ENCODE measurements at regions not wholly inside any gene's neighbourhood (a gene's known extent, or its start where the extent isn't known, plus 50 kb on each side); places are given as distances from the start of the nearest gene placed in this dataset.

- H3K4me2 ChIP-seq (ENCODE audit: low read length): no peak overlapping the region
Observed at GRCh38 chr3:127351321-127351720, 63.5 kb upstream of the PRR20G start.

GRCh38 chr3:127350172-127351050 lies 62.6 kb upstream of the PRR20G start:
- H3K9me3 ChIP-seq (ENCODE audit: low read length): no peaks in the 10 kb centered on the region
- no peaks in the 10 kb centered on the region for H3K9me2 ChIP-seq (ENCODE audit: low read depth, low read length)
- no peak overlapping the region for H3K9ac ChIP-seq (ENCODE audit: low read length)
- H3K27ac ChIP-seq (ENCODE audit: low read depth, low read length, poor library complexity, severe bottlenecking): no peak overlapping the region
- H3K27me3 ChIP-seq (ENCODE audit: insufficient read depth, low read length): no peaks in the 10 kb centered on the region
- TF ChIP-seq EZH2 (IDR thresholded peaks at IDR 0.05; ENCODE audit: borderline replicate concordance, low read length): no peak
- no peak for TF ChIP-seq CTCF (IDR thresholded peaks at IDR 0.05; ENCODE audit: low read length)
- H3F3A ChIP-seq (ENCODE audit: insufficient read depth, low read length): no peaks in the 10 kb centered on the region
- no peak overlapping the region for H3K4me2 ChIP-seq (ENCODE audit: low read length)
- H3K4me3 ChIP-seq (ENCODE audit: low read depth, low read length, poor library complexity, severe bottlenecking): no peak overlapping the region
- no peaks in the 10 kb centered on the region for H3K79me2 ChIP-seq (ENCODE audit: insufficient read depth, low read length)
- H3K4me1 ChIP-seq (ENCODE audit: insufficient read depth, low read length, severe bottlenecking): no peaks in the 10 kb centered on the region
- H2AFZ ChIP-seq (ENCODE audit: low read length): no peak overlapping the region
- H4K20me1 ChIP-seq (ENCODE audit: insufficient read depth, low read length): no peaks in the 10 kb centered on the region
- no peaks in the 10 kb centered on the region for H3K36me3 ChIP-seq (ENCODE audit: insufficient read depth, low read length)

More at GRCh38 chr3:127351321-127351720, 63.5 kb upstream of the PRR20G start:
- no peaks in the 10 kb centered on the region for H3K9me3 ChIP-seq (ENCODE audit: low read length)
- no peak overlapping the region for H2AFZ ChIP-seq (ENCODE audit: low read length)
- H3K36me3 ChIP-seq (ENCODE audit: insufficient read depth, low read length): no peaks in the 10 kb centered on the region
- no peak overlapping the region for H3K27ac ChIP-seq (ENCODE audit: low read depth, low read length, poor library complexity, severe bottlenecking)
- H3K79me2 ChIP-seq (ENCODE audit: insufficient read depth, low read length): no peaks in the 10 kb centered on the region
- TF ChIP-seq CTCF (IDR thresholded peaks at IDR 0.05; ENCODE audit: low read length) (no peak), EZH2 (IDR thresholded peaks at IDR 0.05; ENCODE audit: borderline replicate concordance, low read length) (no peak)
- H3K4me3 ChIP-seq (ENCODE audit: low read depth, low read length, poor library complexity, severe bottlenecking): no peak overlapping the region
- H4K20me1 ChIP-seq (ENCODE audit: insufficient read depth, low read length): no peaks in the 10 kb centered on the region
- H3K9ac ChIP-seq (ENCODE audit: low read length): no peak overlapping the region
- no peaks in the 10 kb centered on the region for H3F3A ChIP-seq (ENCODE audit: insufficient read depth, low read length)
- no peaks in the 10 kb centered on the region for H3K9me2 ChIP-seq (ENCODE audit: low read depth, low read length)
- H3K4me1 ChIP-seq (ENCODE audit: insufficient read depth, low read length, severe bottlenecking): no peaks in the 10 kb centered on the region
- H3K27me3 ChIP-seq (ENCODE audit: insufficient read depth, low read length): no peaks in the 10 kb centered on the region

GRCh38 chr3:127349501-127350171 lies 61.8 kb upstream of the PRR20G start:
- no peaks in the 10 kb centered on the region for H3K27me3 ChIP-seq (ENCODE audit: insufficient read depth, low read length)
- H3K4me3 ChIP-seq (ENCODE audit: low read depth, low read length, poor library complexity, severe bottlenecking): no peak overlapping the region
- no peaks in the 10 kb centered on the region for H3K9me3 ChIP-seq (ENCODE audit: low read length)
- H3K9me2 ChIP-seq (ENCODE audit: low read depth, low read length): no peaks in the 10 kb centered on the region
- TF ChIP-seq CTCF (IDR thresholded peaks at IDR 0.05; ENCODE audit: low read length) (no peak), EZH2 (IDR thresholded peaks at IDR 0.05; ENCODE audit: borderline replicate concordance, low read length) (no peak)
- H3K4me2 ChIP-seq (ENCODE audit: low read length): no peak overlapping the region
- no peak overlapping the region for H3K9ac ChIP-seq (ENCODE audit: low read length)
- no peaks in the 10 kb centered on the region for H3K79me2 ChIP-seq (ENCODE audit: insufficient read depth, low read length)
- H3K27ac ChIP-seq (ENCODE audit: low read depth, low read length, poor library complexity, severe bottlenecking): no peak overlapping the region
- no peaks in the 10 kb centered on the region for H4K20me1 ChIP-seq (ENCODE audit: insufficient read depth, low read length)
- no peaks in the 10 kb centered on the region for H3K4me1 ChIP-seq (ENCODE audit: insufficient read depth, low read length, severe bottlenecking)
- H3K36me3 ChIP-seq (ENCODE audit: insufficient read depth, low read length): no peaks in the 10 kb centered on the region
- H2AFZ ChIP-seq (ENCODE audit: low read length): no peak overlapping the region
- no peaks in the 10 kb centered on the region for H3F3A ChIP-seq (ENCODE audit: insufficient read depth, low read length)

Measured in OCI-LY1 (cell line).